Upper lobe of left lung (tissue), 4 donors: ENCODE measurements at regions not wholly inside any gene's neighbourhood (a gene's known extent, or its start where the extent isn't known, plus 50 kb on each side); places are given as distances from the start of the nearest gene placed in this dataset.

Source experiments
- CTCF ChIP-seq, 6 experiments: fragments of 450-650 bp in 4 of 6; fragments of 200-600 bp in 2 of 6; sonication (generic) in 2 of 6; IDR thresholded peaks; one replicate each; pipeline ENCODE4 v1.5.1; 2016 to 2019; ENCODE audit warnings: antibody characterized with exemption in 6 of 6
- EP300 ChIP-seq, 4 donors: sonication (generic); formaldehyde crosslinking; IDR thresholded peaks; one replicate each; pipeline ENCODE4 v1.5.1; 2017; ENCODE audit warnings: antibody characterized with exemption in 4 of 4, control low read depth in 2 of 4
- POLR2A ChIP-seq, 4 donors: fragments of 450-650 bp; IDR thresholded peaks; one replicate each; pipeline ENCODE4 v1.5.1; 2016 to 2017; ENCODE audit warnings: antibody characterized with exemption in 4 of 4, mild to moderate bottlenecking in 2 of 4
- POLR2AphosphoS5 ChIP-seq, 2 donors: sonication (generic); formaldehyde crosslinking; IDR thresholded peaks; one replicate each; pipeline ENCODE4 v1.5.1; 2017; ENCODE audit warnings: antibody characterized with exemption in 2 of 2

DNA sequence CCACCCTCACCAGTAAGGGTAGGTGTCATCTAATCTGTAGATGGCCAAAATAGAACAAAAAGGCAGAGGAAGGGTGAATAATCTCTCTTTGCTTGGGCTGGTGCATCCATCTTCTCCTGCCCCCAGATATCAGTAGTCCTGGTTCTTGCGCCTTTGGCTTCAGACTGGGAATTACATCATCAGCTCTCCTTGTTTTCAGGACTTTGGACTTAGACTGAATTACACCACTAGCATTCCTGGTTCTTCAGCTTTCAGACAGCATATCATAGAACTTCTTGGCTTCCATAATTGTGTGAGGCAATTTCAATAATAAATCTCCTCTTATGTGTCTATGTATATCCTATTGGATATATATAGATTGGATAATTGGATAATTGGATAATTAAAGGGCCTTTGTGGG, 403.0 kb upstream of the USP24 start:
- TF ChIP-seq CTCF (IDR thresholded peaks at IDR 0.05) (no peak), POLR2AphosphoS5 (IDR thresholded peaks at IDR 0.05) (no peak), EP300 (IDR thresholded peaks at IDR 0.05) (no peak), POLR2A (IDR thresholded peaks at IDR 0.05) (no peak)
